Trophoblast cell (in vitro differentiated cells and primary cell): ENCODE measurements at regions not wholly inside any gene's neighbourhood (a gene's known extent, or its start where the extent isn't known, plus 50 kb on each side); places are given as distances from the start of the nearest gene placed in this dataset.
A peak's percentile ranks its signal among the peaks of the same experiment; 100 is the strongest.

Source experiments
- DNase-seq, 2 donors: peaks; one replicate each; pipeline ENCODE4 v3.0.0-alpha.2; 2016
- H2AFZ ChIP-seq: 2 replicates; pipeline ENCODE4 v1.6.1; 2013; ENCODE audit warnings: low read length, moderate library complexity, mild to moderate bottlenecking; ENCODE audit not compliant: insufficient read depth, poor library complexity
- H2AK5ac ChIP-seq: 2 replicates; pipeline ENCODE4 v1.6.1; 2013; ENCODE audit warnings: mild to moderate bottlenecking, low read length
- H2BK120ac ChIP-seq: 2 replicates; pipeline ENCODE4 v1.6.1; 2013; ENCODE audit warnings: low read length, mild to moderate bottlenecking, moderate library complexity; ENCODE audit not compliant: insufficient read depth, poor library complexity
- H2BK12ac ChIP-seq: 2 replicates; pipeline ENCODE4 v1.6.1; 2013; ENCODE audit warnings: mild to moderate bottlenecking, low read length, moderate library complexity
- H2BK5ac ChIP-seq: 2 replicates; pipeline ENCODE4 v1.6.1; 2013; ENCODE audit warnings: low read length, low read depth, moderate library complexity, mild to moderate bottlenecking; ENCODE audit not compliant: poor library complexity
- H3K14ac ChIP-seq: 2 replicates; pipeline ENCODE4 v1.6.1; 2013; ENCODE audit warnings: mild to moderate bottlenecking, low read length
- H3K18ac ChIP-seq: 2 replicates; pipeline ENCODE4 v1.6.1; 2013; ENCODE audit warnings: mild to moderate bottlenecking, low read length
- H3K23ac ChIP-seq: 2 replicates; pipeline ENCODE4 v1.6.1; 2013; ENCODE audit warnings: low read length
- H3K27ac ChIP-seq: 2 replicates; pipeline ENCODE4 v1.5.1; 2013; ENCODE audit warnings: low read depth, mild to moderate bottlenecking, inconsistent platforms, low read length, moderate library complexity
- H3K27me3 ChIP-seq: 2 replicates; pipeline ENCODE4 v1.6.1; 2013; ENCODE audit warnings: inconsistent platforms, mild to moderate bottlenecking, low read length, moderate library complexity; ENCODE audit not compliant: insufficient read depth
- H3K36me3 ChIP-seq, 2 experiments: 1 replicate in 1 of 2; 2 replicates in 1 of 2; pipeline ENCODE4 v1.6.1; 2013; ENCODE audit warnings: low read length in 2 of 2, mild to moderate bottlenecking in 2 of 2, moderate library complexity in 1 of 2; ENCODE audit not compliant: insufficient read depth in 2 of 2, control insufficient read depth in 1 of 2
- H3K4ac ChIP-seq: 2 replicates; pipeline ENCODE4 v1.6.1; 2013; ENCODE audit warnings: low read depth, mild to moderate bottlenecking, low read length, moderate library complexity
- H3K4me1 ChIP-seq, 2 experiments: 1 replicate in 1 of 2; 2 replicates in 1 of 2; pipeline ENCODE4 v1.6.1; 2013; ENCODE audit warnings: low read length in 2 of 2, mild to moderate bottlenecking in 2 of 2, moderate library complexity in 1 of 2; ENCODE audit not compliant: insufficient read depth in 2 of 2, control insufficient read depth in 1 of 2
- H3K4me2 ChIP-seq: 2 replicates; pipeline ENCODE4 v1.6.1; 2013; ENCODE audit warnings: inconsistent platforms, mild to moderate bottlenecking, low read length, moderate library complexity
- H3K4me3 ChIP-seq: 2 replicates; pipeline ENCODE4 v1.5.1; 2013; ENCODE audit warnings: mild to moderate bottlenecking, low read depth, low read length, inconsistent platforms
- H3K79me1 ChIP-seq: one replicate; pipeline ENCODE4 v1.6.1; 2013; ENCODE audit warnings: low read length
- H3K79me2 ChIP-seq: 2 replicates; pipeline ENCODE4 v1.6.1; 2013; ENCODE audit warnings: low read length, mild to moderate bottlenecking; ENCODE audit not compliant: control insufficient read depth, insufficient read depth, poor library complexity
- H3K9ac ChIP-seq: 2 replicates; pipeline ENCODE4 v1.6.1; 2013; ENCODE audit warnings: mild to moderate bottlenecking, low read length
- H3K9me3 ChIP-seq: 2 replicates; pipeline ENCODE4 v1.6.1; 2013; ENCODE audit warnings: low read depth, mild to moderate bottlenecking, control low read depth, inconsistent platforms, low read length; ENCODE audit not compliant: insufficient read depth
- H4K12ac ChIP-seq: 2 replicates; pipeline ENCODE4 v1.6.1; 2013; ENCODE audit warnings: low read depth, mild to moderate bottlenecking, low read length, moderate library complexity
- H4K8ac ChIP-seq: 2 replicates; pipeline ENCODE4 v1.6.1; 2013; ENCODE audit warnings: low read depth, mild to moderate bottlenecking, low read length, moderate library complexity
- H4K91ac ChIP-seq: one replicate; pipeline ENCODE4 v1.6.1; 2013; ENCODE audit warnings: low read depth, mild to moderate bottlenecking, low read length, moderate library complexity
- WGBS: extraction: QIAGEN DNeasy Blood & Tissue Kit; methylation state at CpG from one replicate; pipeline ENCODE4 v1.1.7; 2013; ENCODE audit warnings: missing lambda C conversion rate; ENCODE audit not compliant: insufficient read length, insufficient coverage; ENCODE audit errors: extremely low coverage; 5-methylcytosine and 5-hydroxymethylcytosine counted together

GRCh38 chr2:121865914-121866313 is 110.5 kb downstream of the TSN start:
- no peak overlapping the region for H3K14ac ChIP-seq
- no peak overlapping the region for H4K8ac ChIP-seq
- H3K27ac ChIP-seq, result no peak overlapping the region
- no peak overlapping the region for H2BK120ac ChIP-seq
- H3K27me3 ChIP-seq, result no peaks in the 10 kb centered on the region
- no peak overlapping the region for H2BK5ac ChIP-seq
- H3K9me3 ChIP-seq, result peaks cover 3% of the 10 kb centered on the region
- no peak overlapping the region for H2BK12ac ChIP-seq
- no peak for DNase-seq
- no peaks in the 10 kb centered on the region for H3K79me2 ChIP-seq
- no peaks in the 10 kb centered on the region for H3K4me1 ChIP-seq
- no peak overlapping the region for H2AFZ ChIP-seq
- H3K4ac ChIP-seq, result no peak overlapping the region
- no peaks in the 10 kb centered on the region for H3K79me1 ChIP-seq
- H3K23ac ChIP-seq, result no peak overlapping the region
- no peak overlapping the region for H3K4me3 ChIP-seq
- no peak overlapping the region for H2AK5ac ChIP-seq
- H3K9ac ChIP-seq, result no peak overlapping the region
- no peak overlapping the region for H4K91ac ChIP-seq
- H3K4me2 ChIP-seq, result no peak overlapping the region
- H4K12ac ChIP-seq, result no peak overlapping the region
- no CpG with 5 or more reads among the region's 2 CpGs for WGBS
- no peak overlapping the region for H3K18ac ChIP-seq
- H3K36me3 ChIP-seq, result no peaks in the 10 kb centered on the region

GRCh38 chr2:121866789-121867188 is 111.3 kb downstream of the TSN start:
- Histone ChIP-seq H3K23ac (no peak overlapping the region), H3K27ac (no peak overlapping the region), H3K9ac (no peak overlapping the region), H4K8ac (no peak overlapping the region), H2AK5ac (no peak overlapping the region), H3K36me3 (no peaks in the 10 kb centered on the region), H4K91ac (no peak overlapping the region), H3K27me3 (no peaks in the 10 kb centered on the region), H3K14ac (no peak overlapping the region), H2AFZ (no peak overlapping the region), H2BK120ac (no peak overlapping the region), H2BK12ac (no peak overlapping the region), H3K18ac (no peak overlapping the region), H3K79me1 (no peaks in the 10 kb centered on the region), H3K4ac (no peak overlapping the region), H3K4me1 (no peaks in the 10 kb centered on the region), H3K4me3 (no peak overlapping the region), H3K4me2 (no peak overlapping the region), H3K79me2 (no peaks in the 10 kb centered on the region), H3K9me3 (peaks cover 3% of the 10 kb centered on the region), H2BK5ac (no peak overlapping the region), H4K12ac (no peak overlapping the region)
- WGBS, result no CpG with 5 or more reads among the region's 6 CpGs
- peak in 1 of 2 donors; percentile 25 for DNase-seq

GRCh38 chr2:121868652-121869051 is 113.2 kb downstream of the TSN start:
- H3K27me3 ChIP-seq, result no peaks in the 10 kb centered on the region
- H3K4ac ChIP-seq, result no peak overlapping the region
- no peaks in the 10 kb centered on the region for H3K36me3 ChIP-seq
- H2BK5ac ChIP-seq, result no peak overlapping the region
- H2AK5ac ChIP-seq, result no peak overlapping the region
- H3K4me3 ChIP-seq, result no peak overlapping the region
- no peak overlapping the region for H4K91ac ChIP-seq
- no peaks in the 10 kb centered on the region for H3K79me2 ChIP-seq
- WGBS, result no CpG with 5 or more reads among the region's 1 CpG
- H3K14ac ChIP-seq, result no peak overlapping the region
- H3K4me2 ChIP-seq, result no peak overlapping the region
- no peak overlapping the region for H3K9ac ChIP-seq
- H3K27ac ChIP-seq, result no peak overlapping the region
- H3K4me1 ChIP-seq, result no peaks in the 10 kb centered on the region
- no peak overlapping the region for H3K18ac ChIP-seq
- H2BK12ac ChIP-seq, result no peak overlapping the region
- H2AFZ ChIP-seq, result no peak overlapping the region
- H2BK120ac ChIP-seq, result no peak overlapping the region
- H4K8ac ChIP-seq, result no peak overlapping the region
- H3K9me3 ChIP-seq, result peaks cover 1% of the 10 kb centered on the region
- no peak overlapping the region for H3K23ac ChIP-seq
- DNase-seq, result no peak
- H3K79me1 ChIP-seq, result no peaks in the 10 kb centered on the region
- no peak overlapping the region for H4K12ac ChIP-seq

- H3K9ac ChIP-seq, result no peak overlapping the region
- H4K8ac ChIP-seq, result no peak overlapping the region
- no peaks in the 10 kb centered on the region for H3K27me3 ChIP-seq
- H3K36me3 ChIP-seq, result no peaks in the 10 kb centered on the region
- no peaks in the 10 kb centered on the region for H3K79me2 ChIP-seq
- no peak overlapping the region for H2BK5ac ChIP-seq
- H3K18ac ChIP-seq, result no peak overlapping the region
- no peak overlapping the region for H3K4me2 ChIP-seq
- H2AFZ ChIP-seq, result no peak overlapping the region
- H2BK120ac ChIP-seq, result no peak overlapping the region
- no peak overlapping the region for H2BK12ac ChIP-seq
- no peak overlapping the region for H4K91ac ChIP-seq
- H3K4me1 ChIP-seq, result no peaks in the 10 kb centered on the region
- no peak overlapping the region for H3K23ac ChIP-seq
- H3K14ac ChIP-seq, result no peak overlapping the region
- no peak overlapping the region for H2AK5ac ChIP-seq
- H3K27ac ChIP-seq, result no peak overlapping the region
- DNase-seq, result no peak
- no peak overlapping the region for H3K4me3 ChIP-seq
- no peaks in the 10 kb centered on the region for H3K79me1 ChIP-seq
- H4K12ac ChIP-seq, result no peak overlapping the region
- H3K4ac ChIP-seq, result no peak overlapping the region
- peaks cover 1% of the 10 kb centered on the region for H3K9me3 ChIP-seq
- WGBS, result no CpG with 5 or more reads among the region's 7 CpGs
These were observed 113.9 kb downstream of the TSN start for GRCh38 chr2:121869363-121869762.
